Activated CD4-positive, CD25-positive, alpha-beta regulatory T cell (primary cell): ENCODE measurements at regions not wholly inside any gene's neighbourhood (a gene's known extent, or its start where the extent isn't known, plus 50 kb on each side); places are given as distances from the start of the nearest gene placed in this dataset.

Experiments used
- DNase-seq, 4 experiments: peaks; one replicate each; lab custom pipeline; 2025; lab: John Stamatoyannopoulos, UW

DNA sequence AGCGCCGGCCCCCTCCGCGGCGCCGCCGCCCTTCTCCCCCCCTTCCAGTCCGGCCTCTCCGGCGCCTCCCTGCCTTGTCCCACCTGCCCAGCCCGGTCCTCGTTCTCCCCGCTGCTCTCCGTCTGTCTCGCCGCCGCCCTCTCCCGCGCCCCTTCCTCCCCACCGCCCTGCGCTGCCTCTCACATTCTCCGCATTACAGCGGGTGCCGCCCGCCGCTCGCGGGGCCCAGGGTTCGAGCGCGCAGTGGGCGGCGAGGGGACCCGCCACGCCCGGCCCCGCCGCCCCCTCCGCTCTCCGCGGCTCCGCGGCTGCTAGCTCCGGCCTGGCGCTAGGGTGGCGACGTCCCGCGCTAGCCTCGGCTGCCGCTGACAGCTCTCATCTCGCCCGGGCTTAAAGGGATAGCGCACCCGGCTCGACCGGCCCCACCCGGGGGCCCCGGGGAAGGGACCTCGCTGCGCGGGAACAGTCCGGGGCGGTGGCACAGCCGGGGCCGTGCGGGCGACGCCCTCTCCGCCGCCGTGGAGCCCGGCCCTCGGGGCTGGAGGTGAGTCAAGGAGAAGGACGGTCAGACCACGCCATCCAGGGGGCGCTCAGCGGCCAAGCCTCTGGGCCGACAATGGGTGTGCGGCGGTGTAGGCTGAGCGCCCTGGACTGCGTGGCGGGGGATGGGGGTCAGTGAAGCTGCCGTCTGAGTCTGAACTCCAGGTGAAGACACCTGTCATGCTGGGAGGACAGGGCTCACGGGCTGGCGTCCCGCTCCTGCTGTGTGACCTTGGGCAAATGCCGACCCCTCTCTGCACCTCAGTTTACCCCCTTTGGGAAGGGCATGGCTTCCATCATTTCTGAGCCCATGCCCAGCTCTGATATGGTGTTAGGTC, 187.4 kb upstream of the LINGO1 start:
- DNase-seq = no peak

DNA sequence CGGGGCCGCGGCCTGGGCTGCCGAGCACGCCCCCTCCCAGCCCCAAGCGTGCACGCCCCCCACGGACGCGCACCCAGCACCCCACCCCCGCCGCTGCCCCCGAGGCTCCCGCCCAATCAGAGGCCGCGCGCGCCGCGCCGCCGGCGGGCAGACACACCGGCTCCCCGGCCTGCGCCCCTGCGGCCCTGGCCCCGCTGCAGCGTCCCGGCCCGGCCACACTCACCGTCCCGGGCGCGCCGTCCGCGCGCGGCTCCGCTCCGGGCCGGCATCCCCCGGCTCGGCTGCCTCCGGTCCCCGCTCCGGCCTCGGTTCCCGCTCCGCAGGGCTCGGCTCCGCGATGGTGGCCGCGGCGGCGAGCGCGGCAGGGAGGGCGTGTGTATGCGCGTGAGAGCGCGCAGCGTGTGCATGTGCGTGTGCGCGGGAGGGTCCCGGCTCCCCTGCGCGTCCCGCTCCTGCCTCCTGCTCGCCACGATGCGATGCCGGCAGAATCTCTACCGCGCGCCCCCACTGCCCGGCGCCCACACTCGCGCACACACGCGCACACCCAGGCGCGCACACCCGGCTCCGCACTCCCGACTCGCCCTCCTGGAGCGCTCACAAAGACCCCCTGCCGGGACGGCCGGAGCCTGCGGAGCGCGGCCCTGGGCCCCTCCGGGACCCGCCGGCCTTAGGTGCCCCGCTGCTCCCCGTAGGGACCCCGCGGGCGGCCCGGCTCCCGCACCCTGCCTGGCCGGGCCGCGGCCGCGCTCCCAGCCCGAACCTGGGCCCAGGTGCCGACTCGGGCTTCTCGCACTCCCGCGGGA, 186.5 kb upstream of the LINGO1 start:
- no peak for DNase-seq

DNA sequence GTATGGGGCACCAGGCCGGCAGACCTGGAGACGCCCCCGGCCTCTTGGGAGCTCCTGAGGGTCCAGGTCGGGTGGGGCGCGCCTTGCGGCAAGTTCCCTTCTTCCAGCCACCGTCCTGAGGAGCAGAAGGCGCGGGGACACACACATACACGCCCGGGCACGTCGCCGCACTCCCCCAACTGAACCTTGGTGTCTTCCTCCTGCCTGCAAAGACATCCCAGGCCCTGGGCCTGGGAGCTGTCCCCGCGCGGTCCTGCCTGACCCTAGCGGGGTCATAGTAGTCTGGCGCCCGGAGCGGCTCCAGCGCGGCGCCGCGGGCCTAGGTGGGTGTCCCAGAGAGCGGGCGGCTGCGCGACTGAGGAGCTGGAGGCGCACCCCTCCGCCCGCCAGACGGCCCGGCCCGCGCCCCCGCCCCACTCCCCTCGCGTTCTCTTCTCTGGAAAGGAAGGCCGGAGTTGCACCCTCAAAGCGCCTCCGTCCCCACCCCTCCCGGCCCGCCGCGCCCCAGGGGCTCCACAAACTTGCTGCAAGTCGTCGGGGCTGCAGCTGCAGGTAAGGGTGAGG, 185.9 kb upstream of the LINGO1 start:
- DNase-seq = no peak

DNA sequence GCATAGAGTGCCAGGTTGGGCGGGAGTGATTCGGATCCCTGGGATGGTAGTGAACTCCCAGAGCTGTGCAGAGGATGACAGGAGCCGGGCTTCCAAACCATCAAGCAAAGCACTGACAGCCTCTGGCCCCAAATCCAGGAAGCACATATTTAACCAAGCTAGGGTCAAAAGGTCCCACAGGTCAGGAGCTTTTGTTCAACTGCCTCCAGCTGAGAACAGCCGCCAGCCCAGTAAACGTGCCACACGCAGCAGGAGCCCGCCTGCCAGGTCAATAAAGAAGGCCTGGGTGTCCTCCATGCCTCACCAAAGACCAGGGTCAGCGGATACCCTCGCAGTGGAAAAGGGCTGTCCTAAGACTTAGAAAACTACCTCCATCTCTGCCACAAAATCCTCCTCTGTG, 184.7 kb upstream of the LINGO1 start:
- DNase-seq = no peak

DNA sequence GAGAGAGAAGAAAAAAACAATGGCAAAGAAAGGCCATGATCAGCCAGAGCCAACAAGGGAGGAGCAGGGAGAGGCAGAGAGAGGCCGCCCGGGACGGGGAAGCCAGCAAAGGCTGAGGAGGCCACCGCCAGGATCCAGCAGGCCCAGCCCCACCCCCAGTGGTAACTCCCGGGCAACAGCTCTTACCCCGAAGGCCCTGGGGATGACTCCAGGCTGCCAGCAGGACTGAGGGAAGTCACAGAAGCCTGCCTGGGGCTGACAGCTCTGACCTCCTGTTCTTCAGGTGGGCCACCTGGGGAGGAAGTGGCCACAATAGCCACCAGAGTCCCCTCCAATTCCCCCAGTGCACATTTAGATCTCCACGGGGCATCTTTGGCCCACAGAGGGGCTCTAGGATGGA, 184.3 kb upstream of the LINGO1 start:
- no peak for DNase-seq

DNA sequence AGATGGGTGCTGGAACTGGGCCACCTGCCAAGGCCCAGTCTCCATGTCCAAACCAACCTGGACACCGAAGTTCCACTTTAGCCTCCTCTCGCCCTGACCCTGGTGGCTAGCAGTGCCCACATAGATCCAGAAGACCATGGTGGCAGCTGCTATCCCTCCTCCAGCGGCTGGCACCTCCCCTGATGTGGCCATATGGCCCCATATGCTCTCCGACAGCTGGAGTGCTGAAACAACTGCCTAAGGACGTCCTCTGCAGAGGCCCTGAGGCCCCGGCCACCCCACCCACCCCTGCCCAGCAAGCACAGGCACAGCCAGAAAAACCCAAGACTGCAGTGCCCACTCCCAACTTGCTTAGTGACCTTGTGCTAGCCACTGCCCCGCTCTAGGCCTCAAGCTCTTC, 182.3 kb upstream of the LINGO1 start:
- no peak for DNase-seq

DNA sequence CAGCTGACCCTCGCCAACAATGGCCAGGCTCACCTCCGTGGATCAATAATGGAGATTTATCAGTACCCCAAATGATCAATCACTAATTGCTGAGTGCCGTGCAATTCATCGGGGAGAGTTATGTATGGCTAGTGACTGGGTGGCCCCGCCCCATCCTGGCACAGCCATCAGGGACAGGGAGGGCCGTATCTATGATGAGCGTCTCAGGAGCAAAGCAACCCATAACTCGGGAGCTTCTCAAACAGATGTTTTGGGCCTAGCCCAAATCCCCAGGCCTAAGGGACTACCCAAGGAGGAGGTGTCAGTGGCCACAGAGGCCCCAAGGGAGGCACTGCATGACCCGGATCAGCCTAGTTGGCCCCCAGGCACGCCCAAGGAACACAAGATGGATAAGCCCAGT, 180.0 kb upstream of the LINGO1 start:
- no peak for DNase-seq

DNA sequence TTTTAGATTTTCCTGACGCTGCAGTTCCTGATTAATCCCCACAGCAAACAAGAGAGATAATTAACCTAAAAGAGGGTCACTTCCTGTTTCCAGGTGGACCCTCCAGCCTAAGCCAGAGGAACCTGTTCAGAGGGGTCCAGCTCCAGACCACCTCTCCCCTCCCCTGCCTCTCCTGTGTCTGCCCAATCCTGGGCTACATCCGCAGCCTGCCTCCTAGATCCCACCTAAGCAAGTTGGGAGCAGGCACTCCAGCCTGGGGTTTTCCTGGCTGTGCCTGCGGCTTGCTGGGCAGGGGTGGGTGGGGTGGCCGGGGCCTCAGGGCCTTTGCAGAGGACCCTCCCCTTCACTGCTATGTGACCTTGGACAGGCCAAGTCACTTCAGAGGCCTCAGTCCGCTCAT, 178.6 kb upstream of the LINGO1 start:
- no peak for DNase-seq

DNA sequence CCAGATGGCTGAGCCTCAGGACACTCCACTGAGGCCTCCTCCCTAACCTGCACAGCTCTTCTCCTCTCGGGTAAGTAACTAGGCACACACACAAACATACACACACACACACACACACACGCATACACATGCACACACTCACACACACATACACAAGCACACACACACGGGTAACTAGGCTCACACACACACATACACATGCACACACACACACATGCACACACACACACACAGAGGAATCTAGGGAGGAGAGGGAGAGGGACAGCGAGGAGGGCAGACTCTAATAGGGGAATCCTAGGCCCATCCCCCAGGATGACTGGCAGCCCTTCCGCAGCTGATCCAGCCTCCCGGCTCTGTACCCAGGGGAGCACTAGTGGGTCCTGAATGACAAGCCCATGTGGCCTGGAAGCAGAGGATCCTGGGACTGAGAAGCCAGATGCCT, 177.4 kb upstream of the LINGO1 start:
- DNase-seq = no peak

DNA sequence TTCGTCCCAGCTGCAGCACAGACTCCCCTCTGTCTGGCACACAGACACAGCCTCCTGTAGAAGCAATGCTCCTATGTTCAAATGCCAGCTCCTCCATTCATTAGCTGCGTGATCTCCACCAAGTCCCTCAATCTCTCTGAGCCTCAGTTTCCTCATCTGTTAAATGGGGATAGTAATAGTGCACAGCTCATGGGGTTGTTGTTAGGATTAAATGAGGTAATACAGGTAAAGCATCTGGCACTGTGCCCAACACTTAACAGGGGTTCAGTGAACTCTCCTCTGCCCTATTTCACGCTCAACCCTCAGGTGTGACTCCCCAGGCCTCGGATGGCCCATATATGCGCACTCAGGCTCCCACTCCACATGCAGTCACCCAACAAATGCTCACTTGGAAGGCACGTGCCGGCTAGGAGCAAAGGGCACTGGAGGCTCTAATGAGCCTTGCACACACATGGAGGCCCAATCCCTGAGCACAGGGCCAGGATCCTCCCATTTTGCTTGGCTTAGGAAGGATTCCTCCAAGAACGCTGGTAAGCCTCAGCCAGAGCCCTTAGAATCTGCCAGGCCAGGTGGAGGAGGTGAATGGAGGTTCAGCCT, 176.0 kb upstream of the LINGO1 start:
- no peak for DNase-seq

DNA sequence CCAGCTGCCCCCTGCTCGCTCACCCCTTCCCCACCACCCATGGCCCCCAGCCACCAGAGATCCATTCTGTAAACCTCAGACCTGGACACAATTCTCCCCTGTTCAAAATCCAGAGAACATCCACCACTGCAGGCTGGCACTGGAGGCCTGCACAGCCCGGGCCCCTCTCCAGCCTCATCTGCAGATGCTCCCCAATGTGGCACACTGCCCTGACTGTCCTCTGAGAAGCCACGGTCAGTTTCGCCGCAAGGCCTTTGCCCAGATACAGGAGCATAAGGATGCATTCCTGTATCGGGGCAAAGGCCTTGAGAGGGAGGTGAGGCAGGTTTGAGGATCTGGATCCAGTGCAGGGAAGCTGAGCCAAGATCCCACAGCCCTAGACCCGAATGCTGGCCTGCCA, 175.4 kb upstream of the LINGO1 start:
- DNase-seq = no peak

DNA sequence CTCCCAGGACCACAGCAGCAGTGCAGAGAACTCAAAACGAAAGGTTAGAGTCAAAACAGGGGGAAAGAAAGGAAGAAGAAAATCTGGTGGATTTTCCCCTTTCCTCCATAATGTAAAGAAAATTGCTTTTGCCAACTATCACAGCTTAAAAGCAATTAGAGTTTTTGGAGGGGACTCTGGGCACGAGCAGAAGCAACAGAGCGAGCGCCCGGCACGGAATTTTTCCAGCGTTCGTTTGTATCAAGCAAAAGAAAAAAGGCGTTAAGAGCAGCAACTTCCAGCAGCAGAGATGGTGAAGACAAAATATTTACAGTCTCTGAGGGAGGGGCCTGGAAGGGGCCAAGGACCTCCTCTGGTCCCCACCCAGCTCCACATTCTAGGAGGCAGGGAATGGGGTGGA, 174.9 kb upstream of the LINGO1 start:
- DNase-seq = no peak

DNA sequence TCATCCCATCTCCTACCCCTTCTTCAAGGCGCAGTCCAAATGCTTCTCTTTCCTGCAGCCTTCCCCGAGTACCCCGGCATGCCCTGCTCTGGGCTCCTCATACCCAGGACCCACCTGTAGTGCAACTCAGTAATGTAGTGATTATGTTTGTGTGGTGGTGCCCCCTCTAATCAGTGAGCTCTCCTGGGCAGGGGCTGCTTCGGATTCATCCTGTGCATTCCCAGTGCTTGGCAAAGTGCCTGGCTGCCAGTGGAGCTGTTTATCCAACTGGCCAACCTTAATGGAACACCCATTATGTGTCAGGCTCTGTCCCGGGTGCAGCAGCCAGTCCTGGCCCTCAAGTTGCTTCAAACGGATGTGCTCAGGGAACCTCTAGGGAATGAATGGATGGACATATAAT, 174.4 kb upstream of the LINGO1 start:
- DNase-seq = no peak

DNA sequence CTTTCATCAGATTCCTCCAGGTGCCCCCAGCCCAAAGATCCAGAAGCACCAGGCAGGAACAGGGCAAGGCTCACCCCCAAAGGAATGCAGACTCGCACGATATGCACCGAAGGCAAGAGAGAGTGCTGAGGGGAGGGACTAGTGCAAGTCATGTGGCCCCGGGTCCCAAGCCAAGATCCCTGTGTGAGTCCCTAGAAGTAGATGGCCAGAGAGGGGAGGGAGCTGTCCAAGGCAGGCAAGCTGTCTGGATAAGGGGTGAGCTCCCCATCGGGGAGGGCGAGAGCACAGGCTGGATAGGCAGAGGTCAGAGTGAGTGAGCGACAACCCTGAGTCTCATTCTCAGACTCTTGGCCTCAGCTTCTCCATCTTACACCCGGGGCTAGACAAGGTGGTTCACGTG, 171.5 kb upstream of the LINGO1 start:
- DNase-seq = no peak

DNA sequence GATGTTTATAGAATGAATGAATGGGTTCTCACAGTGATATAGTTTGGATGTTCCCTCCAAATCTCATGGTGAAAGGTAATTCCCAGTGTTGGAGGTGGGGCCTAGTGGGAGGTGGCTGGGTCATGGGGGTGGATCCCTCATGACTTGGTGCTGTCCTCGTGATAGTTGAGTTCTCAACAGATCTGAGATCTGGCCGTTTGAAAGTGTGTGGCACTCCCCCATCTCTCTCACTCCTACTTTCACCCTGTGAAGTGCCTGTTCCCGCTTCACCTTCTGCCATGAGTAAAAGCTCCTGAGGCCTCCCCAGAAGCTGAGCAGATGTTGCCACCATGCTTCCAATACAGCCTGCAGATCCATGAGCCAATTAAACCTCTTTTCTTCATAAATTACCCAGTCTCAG, 170.8 kb upstream of the LINGO1 start:
- DNase-seq = no peak

DNA sequence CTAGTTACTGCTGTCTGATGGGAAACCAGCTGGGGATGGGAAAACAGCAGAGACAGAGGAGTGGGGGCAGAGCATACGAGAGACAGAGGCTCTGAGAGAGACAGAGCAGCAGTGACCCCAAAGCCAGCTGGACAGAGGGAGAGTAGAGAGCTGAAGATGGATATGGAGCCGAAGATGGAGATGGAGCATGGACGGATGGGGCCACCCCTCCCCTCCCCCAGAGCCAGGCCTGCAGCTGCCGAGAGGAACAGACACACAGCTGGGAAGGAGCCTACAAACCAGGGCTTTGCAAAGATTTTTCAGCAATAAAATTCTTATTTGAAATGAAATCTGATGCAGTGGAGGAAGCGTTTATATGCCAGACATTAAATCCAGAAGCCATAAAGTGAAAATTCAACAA, 167.6 kb upstream of the LINGO1 start:
- no peak for DNase-seq

DNA sequence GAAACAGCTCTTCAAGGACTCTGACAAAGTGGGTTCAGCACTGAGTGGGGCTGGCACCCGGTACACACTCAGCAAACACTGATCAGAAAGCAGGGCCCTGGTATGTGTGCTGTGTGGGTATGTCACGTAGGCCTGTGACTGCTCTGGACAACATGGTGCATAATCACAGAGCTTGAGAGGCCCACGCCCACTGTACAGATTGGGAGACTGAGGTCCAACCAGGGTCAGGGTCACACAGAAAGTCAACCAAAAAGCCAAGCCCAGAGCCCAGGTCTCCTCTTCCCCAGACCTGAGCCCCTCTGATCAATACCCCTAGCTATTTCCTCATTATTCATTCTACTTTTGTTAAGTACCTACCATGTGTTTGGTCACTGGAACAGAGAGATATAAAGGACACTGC, 166.1 kb upstream of the LINGO1 start:
- DNase-seq = no peak

DNA sequence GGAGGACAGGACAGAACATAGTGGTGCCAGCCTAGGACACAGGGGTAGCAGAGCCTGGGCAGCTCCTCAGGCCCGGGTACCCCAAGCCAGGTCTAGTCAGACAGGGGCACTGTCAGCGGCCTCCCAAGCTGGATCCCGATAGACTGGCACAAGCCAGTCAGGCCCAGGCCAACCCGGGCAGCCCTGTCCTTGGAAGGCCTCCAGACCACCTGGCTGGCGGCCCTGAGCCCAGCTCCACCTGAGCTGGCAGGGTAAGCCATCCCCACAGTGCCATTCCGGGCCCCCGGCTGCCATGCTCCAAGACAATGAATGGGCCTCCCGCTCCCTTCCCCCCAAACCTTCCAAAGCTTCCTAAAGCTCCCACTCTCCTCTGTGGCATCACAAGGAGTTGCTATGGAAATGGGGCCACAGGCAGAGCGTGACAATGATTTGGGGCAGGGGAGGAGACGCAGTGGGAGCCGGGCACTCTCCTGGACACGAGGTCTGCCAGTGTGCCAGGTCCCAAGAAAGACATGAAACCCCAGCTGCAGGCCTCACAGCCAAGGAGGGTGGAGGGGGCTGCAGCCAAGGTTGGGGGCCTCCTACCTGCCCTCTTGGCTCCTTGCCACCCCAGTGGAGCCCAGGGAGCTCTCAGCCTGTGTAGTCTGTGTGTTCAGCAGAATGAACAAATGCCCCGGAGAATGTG, 165.6 kb upstream of the LINGO1 start:
- no peak for DNase-seq

DNA sequence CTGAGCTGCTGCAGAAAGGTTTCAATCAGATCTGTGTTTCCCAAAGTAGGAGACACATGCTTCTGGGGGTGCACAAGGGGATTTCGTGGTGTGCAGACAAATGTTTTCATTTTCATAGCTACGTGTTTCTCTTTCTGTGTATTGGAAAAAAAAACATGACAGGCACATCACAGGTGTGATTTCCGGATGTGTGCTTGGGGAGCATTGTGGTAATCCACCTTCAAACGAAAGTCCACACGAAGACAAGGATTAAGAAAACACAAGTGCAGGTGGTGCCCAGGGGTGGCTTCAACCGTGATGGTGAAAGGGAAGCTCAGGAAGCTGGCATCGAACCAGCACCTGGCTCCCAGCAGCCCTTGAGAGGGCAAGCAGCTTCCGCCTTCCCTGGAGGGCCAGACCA, 164.6 kb upstream of the LINGO1 start:
- no peak for DNase-seq

DNA sequence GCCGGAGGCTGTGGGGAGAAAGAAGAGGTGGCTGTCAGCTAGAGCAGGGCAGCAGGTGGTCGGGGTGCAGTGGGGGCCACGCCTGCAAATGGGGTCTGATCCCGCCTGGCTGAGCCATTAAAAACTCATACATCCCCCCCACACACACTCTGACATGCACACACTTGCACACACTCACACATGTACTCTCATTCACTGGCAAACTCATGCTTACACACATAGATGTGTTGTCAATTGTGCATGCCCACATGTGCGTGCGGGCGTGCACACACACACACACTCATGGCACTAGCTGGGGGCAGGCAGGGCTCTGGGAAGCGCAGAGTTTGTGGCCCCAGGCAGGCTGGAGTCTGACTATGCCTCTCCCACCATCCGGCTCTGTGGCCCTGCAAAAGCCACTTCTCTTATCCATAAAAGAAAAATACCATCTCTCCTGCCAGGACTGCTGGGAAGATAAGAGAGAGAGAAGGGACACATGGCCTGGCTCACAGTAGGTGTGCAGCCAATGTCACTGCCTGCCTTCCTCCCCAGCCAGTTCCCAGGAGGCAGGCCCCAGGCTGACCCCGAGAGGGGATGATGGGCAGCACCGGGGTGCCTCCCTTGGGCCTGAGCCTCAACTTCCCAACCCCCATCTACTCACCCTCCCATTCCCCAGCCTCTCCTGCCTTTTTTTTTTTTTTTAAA, 163.5 kb upstream of the LINGO1 start:
- DNase-seq = no peak

DNA sequence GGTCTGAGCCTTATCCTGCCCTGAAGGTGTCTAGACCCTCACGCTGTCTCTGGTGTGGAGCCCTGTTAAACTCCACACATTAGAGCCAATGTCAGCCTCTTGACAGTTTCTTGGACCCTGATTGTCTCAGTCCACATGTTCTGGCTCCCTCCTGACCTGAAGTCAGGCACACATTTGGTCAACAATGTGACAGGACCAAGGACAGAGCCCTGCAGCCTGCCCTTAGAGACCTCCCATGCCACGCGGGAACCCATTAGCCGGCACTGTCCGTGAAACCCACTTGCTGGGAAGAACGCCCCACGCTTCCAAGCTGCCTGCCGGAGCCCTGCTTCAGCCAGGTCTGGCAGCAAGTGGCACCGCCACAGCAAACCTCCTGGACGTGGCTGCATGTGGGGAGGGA, 162.7 kb upstream of the LINGO1 start:
- DNase-seq = no peak

DNA sequence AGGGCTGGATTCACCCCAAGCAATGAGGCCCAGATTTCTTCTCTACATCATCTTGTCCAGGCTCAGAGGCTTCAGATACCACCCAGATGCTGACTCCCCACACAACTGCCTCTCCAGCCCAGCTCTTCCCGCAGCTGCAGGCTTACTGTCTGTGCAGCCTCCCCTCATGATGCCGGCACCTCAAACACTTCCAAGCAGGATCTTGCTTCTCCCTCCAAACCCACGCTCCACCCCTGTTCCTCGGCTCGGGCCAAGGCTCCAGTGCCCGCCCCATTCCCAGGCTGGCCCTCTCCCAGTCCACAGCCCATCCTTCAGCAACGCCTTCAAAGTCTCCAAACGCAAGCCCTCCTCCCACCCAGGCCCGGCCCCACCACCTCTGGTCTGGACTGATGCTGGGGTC, 159.2 kb upstream of the LINGO1 start:
- no peak for DNase-seq
